Spleen (tissue), 7 donors: ENCODE measurements at regions not wholly inside any gene's neighbourhood (a gene's known extent, or its start where the extent isn't known, plus 50 kb on each side); places are given as distances from the start of the nearest gene placed in this dataset.
A peak's percentile ranks its signal among the peaks of the same experiment; 100 is the strongest.

Experiments used
- CTCF ChIP-seq, 11 experiments: fragments of 200-600 bp in 7 of 11; fragments of 450-650 bp in 4 of 11; sonication (generic) in 4 of 11; IDR thresholded peaks in 8 of 11; conservative IDR thresholded peaks in 3 of 11; 1 replicate in 7 of 11; 2 replicates in 4 of 11; pipeline versions ENCODE4 v1.4.0 to v1.8.0; 2016 to 2021; ENCODE audit warnings: antibody characterized with exemption in 11 of 11, inconsistent platforms in 4 of 11, mild to moderate bottlenecking in 1 of 11
- POLR2A ChIP-seq, 3 donors: fragments of 450-650 bp; IDR thresholded peaks; one replicate each; pipeline ENCODE4 v1.5.1; 2017; ENCODE audit warnings: antibody characterized with exemption in 3 of 3, mild to moderate bottlenecking in 1 of 3
- donor health status: DM: no; HTN: no; CAD: no; lungs with moderate emphysema.
- donor health status: DM: no; HTN: no; CAD: no.
- donor health status: DM: no; HTN: no; CAD: no.

- TF ChIP-seq CTCF (IDR thresholded peaks at IDR 0.05 in 8 of 11, conservative IDR thresholded peaks at IDR 0.05 in 3 of 11) = peak in 1 of 11 experiments; percentile 9
- TF ChIP-seq POLR2A (IDR thresholded peaks at IDR 0.05) = no peak
Measured at GRCh38 chr7:81447351-81447952, 322.4 kb downstream of the HGF start.
